ENCODE measurements at regions not wholly inside any gene's neighbourhood (a gene's known extent, or its start where the extent isn't known, plus 50 kb on each side); places are given as distances from the start of the nearest gene placed in this dataset.

- TF ChIP-seq CTCF (IDR thresholded peaks at IDR 0.05), result no peak
- no peak for TF ChIP-seq POLR2AphosphoS5 (IDR thresholded peaks at IDR 0.05)
- TF ChIP-seq EP300 (IDR thresholded peaks at IDR 0.05; ENCODE audit: low read depth), result no peak
- no peak for TF ChIP-seq POLR2A (IDR thresholded peaks at IDR 0.05)
- Histone ChIP-seq H3K4me1 (no peaks in the 10 kb centered on the region), H3K4me3 (no peak overlapping the region), H3K9me3 (no peaks in the 10 kb centered on the region), H3K36me3 (no peaks in the 10 kb centered on the region), H3K27ac (no peak overlapping the region), H3K27me3 (no peaks in the 10 kb centered on the region)
- intact Hi-C loops (cut with DNase I; ENCODE audit: low total_unique reads), result no loop called here
- in situ Hi-C loops (cut with MboI; ENCODE audit: low pct_ligation_motif_present in 1 of 4, low pct_unique_long_range_greater_than_20kb in 1 of 4, low sequenced_read_pairs in 3 of 4), result no loop called here
- 51 to 100% methylated on average over 1 to 3 of the region's 3 CpGs for WGBS, 2 donors (ENCODE audit: low coverage in 1 of 2)
- no peak for DNase-seq
Measured at GRCh38 chr18:73288813-73289212, 421.0 kb upstream of the NETO1 start.

- no peaks in the 10 kb centered on the region for H3K4me1 ChIP-seq
- no peaks in the 10 kb centered on the region for H3K9me3 ChIP-seq
- intact Hi-C loops (cut with DNase I; ENCODE audit: low total_unique reads), result no loop called here
- no peaks in the 10 kb centered on the region for H3K27me3 ChIP-seq
- no peaks in the 10 kb centered on the region for H3K36me3 ChIP-seq
- WGBS, 2 donors (ENCODE audit: low coverage in 1 of 2), result 86 to 94% methylated on average over 5 of the region's 5 CpGs
- H3K4me3 ChIP-seq, result no peak overlapping the region
- no peak for DNase-seq
- in situ Hi-C loops (cut with MboI; ENCODE audit: low pct_ligation_motif_present in 1 of 4, low pct_unique_long_range_greater_than_20kb in 1 of 4, low sequenced_read_pairs in 3 of 4), result no loop called here
- TF ChIP-seq CTCF (IDR thresholded peaks at IDR 0.05) (no peak), EP300 (IDR thresholded peaks at IDR 0.05; ENCODE audit: low read depth) (no peak), POLR2A (IDR thresholded peaks at IDR 0.05) (no peak), POLR2AphosphoS5 (IDR thresholded peaks at IDR 0.05) (no peak)
- H3K27ac ChIP-seq, result no peak overlapping the region
Measured at GRCh38 chr18:73286584-73286983, 418.8 kb upstream of the NETO1 start.

- H3K4me3 ChIP-seq, result no peak overlapping the region
- intact Hi-C loops (cut with DNase I; ENCODE audit: low total_unique reads) (no loop called here), in situ Hi-C loops (cut with MboI; ENCODE audit: low pct_ligation_motif_present in 1 of 4, low pct_unique_long_range_greater_than_20kb in 1 of 4, low sequenced_read_pairs in 3 of 4) (no loop called here)
- no peak for DNase-seq
- no peak for TF ChIP-seq EP300 (IDR thresholded peaks at IDR 0.05; ENCODE audit: low read depth)
- TF ChIP-seq POLR2AphosphoS5 (IDR thresholded peaks at IDR 0.05), result no peak
- TF ChIP-seq CTCF (IDR thresholded peaks at IDR 0.05), result no peak
- no peak for TF ChIP-seq POLR2A (IDR thresholded peaks at IDR 0.05)
- no peak overlapping the region for H3K27ac ChIP-seq
- 67 to 76% methylated on average over 1 to 5 of the region's 5 CpGs for WGBS, 2 donors (ENCODE audit: low coverage in 1 of 2)
- no peaks in the 10 kb centered on the region for H3K9me3 ChIP-seq
- no peaks in the 10 kb centered on the region for H3K4me1 ChIP-seq
- H3K27me3 ChIP-seq, result no peaks in the 10 kb centered on the region
- no peaks in the 10 kb centered on the region for H3K36me3 ChIP-seq
Measured at GRCh38 chr18:73283788-73284187, 416.0 kb upstream of the NETO1 start.

- H3K36me3 ChIP-seq, result no peaks in the 10 kb centered on the region
- intact Hi-C loops (cut with DNase I; ENCODE audit: low total_unique reads) (no loop called here), in situ Hi-C loops (cut with MboI; ENCODE audit: low pct_ligation_motif_present in 1 of 4, low pct_unique_long_range_greater_than_20kb in 1 of 4, low sequenced_read_pairs in 3 of 4) (no loop called here)
- H3K4me1 ChIP-seq, result no peaks in the 10 kb centered on the region
- H3K27me3 ChIP-seq, result no peaks in the 10 kb centered on the region
- H3K27ac ChIP-seq, result no peak overlapping the region
- H3K4me3 ChIP-seq, result no peak overlapping the region
- TF ChIP-seq POLR2A (IDR thresholded peaks at IDR 0.05) (no peak), EP300 (IDR thresholded peaks at IDR 0.05; ENCODE audit: low read depth) (no peak), CTCF (IDR thresholded peaks at IDR 0.05) (no peak), POLR2AphosphoS5 (IDR thresholded peaks at IDR 0.05) (no peak)
- H3K9me3 ChIP-seq, result no peaks in the 10 kb centered on the region
- WGBS, 2 donors (ENCODE audit: low coverage in 1 of 2), result 82 to 100% methylated on average over 1 to 2 of the region's 2 CpGs
- DNase-seq, result no peak
Measured at GRCh38 chr18:73283032-73283431, 415.2 kb upstream of the NETO1 start.

All from transverse colon (tissue), 4 donors.